ENCODE measurements at regions not wholly inside any gene's neighbourhood (a gene's known extent, or its start where the extent isn't known, plus 50 kb on each side); places are given as distances from the start of the nearest gene placed in this dataset.

GRCh38 chr2:107728586-107728985 lies 98.1 kb upstream of the RGPD4 start:
- Histone ChIP-seq H3K4me2 (ENCODE audit: insufficient read depth, insufficient read length, low read length) (no peak overlapping the region), H2BK12ac (ENCODE audit: insufficient read length, low read depth, low read length) (no peak overlapping the region), H3T11ph (ENCODE audit: low read length) (no peak overlapping the region), H3K27me3 (ENCODE audit: insufficient read depth, low read length) (no peaks in the 10 kb centered on the region), H3K79me2 (ENCODE audit: insufficient read depth, low read length) (no peaks in the 10 kb centered on the region), H3K23me2 (ENCODE audit: insufficient read length, low read depth, low read length, poor library complexity, severe bottlenecking) (no peaks in the 10 kb centered on the region), H3K9ac (ENCODE audit: extremely low read depth, insufficient read length, low read length) (no peak overlapping the region), H2AFZ (ENCODE audit: low read length) (no peak overlapping the region), H3K27ac (ENCODE audit: insufficient read length, low read depth, low read length) (no peak overlapping the region), H2BK15ac (ENCODE audit: low read depth, low read length) (no peak overlapping the region), H3K14ac (ENCODE audit: insufficient read depth, low read length) (no peak overlapping the region), H3K18ac (ENCODE audit: insufficient read length, low read depth, low read length) (no peak overlapping the region), H2BK120ac (ENCODE audit: low read depth, low read length, poor library complexity, severe bottlenecking) (no peak overlapping the region), H3K4me1 (ENCODE audit: insufficient read depth, low read length) (no peaks in the 10 kb centered on the region), H3K56ac (ENCODE audit: insufficient read length, low read depth, low read length) (no peak overlapping the region), H3K79me1 (ENCODE audit: insufficient read depth, low read depth, low read length, poor library complexity, severe bottlenecking) (no peaks in the 10 kb centered on the region), H4K5ac (ENCODE audit: insufficient read length, low read depth, low read length) (no peak overlapping the region), H2BK20ac (ENCODE audit: low read depth, low read length, poor library complexity, severe bottlenecking) (no peak overlapping the region), H3K9me3 (ENCODE audit: control insufficient read depth, low read depth, low read length) (no peaks in the 10 kb centered on the region), H4K20me1 (ENCODE audit: control insufficient read depth, insufficient read depth, insufficient read length) (no peaks in the 10 kb centered on the region), H3K23ac (ENCODE audit: insufficient read length, low read depth, low read length) (no peak overlapping the region), H3K4ac (ENCODE audit: low read depth, low read length) (no peak overlapping the region), H2AK5ac (ENCODE audit: insufficient read length, low read length) (no peak overlapping the region), H4K8ac (replicated peaks; ENCODE audit: insufficient read length, low read depth, low read length) (no peak overlapping the region), H2BK5ac (ENCODE audit: insufficient read length, low read length) (no peak overlapping the region), H4K91ac (ENCODE audit: insufficient read length, low read depth, low read length) (no peak overlapping the region)
- TF ChIP-seq, protein P1, sequence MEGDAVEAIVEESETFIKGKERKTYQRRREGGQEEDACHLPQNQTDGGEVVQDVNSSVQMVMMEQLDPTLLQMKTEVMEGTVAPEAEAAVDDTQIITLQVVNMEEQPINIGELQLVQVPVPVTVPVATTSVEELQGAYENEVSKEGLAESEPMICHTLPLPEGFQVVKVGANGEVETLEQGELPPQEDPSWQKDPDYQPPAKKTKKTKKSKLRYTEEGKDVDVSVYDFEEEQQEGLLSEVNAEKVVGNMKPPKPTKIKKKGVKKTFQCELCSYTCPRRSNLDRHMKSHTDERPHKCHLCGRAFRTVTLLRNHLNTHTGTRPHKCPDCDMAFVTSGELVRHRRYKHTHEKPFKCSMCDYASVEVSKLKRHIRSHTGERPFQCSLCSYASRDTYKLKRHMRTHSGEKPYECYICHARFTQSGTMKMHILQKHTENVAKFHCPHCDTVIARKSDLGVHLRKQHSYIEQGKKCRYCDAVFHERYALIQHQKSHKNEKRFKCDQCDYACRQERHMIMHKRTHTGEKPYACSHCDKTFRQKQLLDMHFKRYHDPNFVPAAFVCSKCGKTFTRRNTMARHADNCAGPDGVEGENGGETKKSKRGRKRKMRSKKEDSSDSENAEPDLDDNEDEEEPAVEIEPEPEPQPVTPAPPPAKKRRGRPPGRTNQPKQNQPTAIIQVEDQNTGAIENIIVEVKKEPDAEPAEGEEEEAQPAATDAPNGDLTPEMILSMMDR (conservative IDR thresholded peaks at IDR 0.05), result no peak
- H3K27me3 Mint-ChIP-seq (ENCODE audit: low read depth), result no peaks in the 10 kb centered on the region
- peaks cover 0 to 5% of the 10 kb centered on the region in 2 experiments; a peak in 1 of 5 replicates for H3K9me3 Mint-ChIP-seq
- no peaks in the 10 kb centered on the region for H3K4me1 Mint-ChIP-seq
- H3K36me3 Mint-ChIP-seq (ENCODE audit: insufficient read depth in 1 of 3, low read depth in 3 of 3), result peaks cover 0 to 3% (median 0%) of the 10 kb centered on the region in 3 experiments; a peak in 1 of 7 replicates
- no CpG with 5 or more reads among the region's 5 CpGs for WGBS (ENCODE audit: extremely low coverage, insufficient read length, low lambda C conversion rate)
- no peak overlapping the region for H3K27ac Mint-ChIP-seq
- no peak overlapping the region for H3K4me3 Mint-ChIP-seq
- DNase-seq, result no peak

Data from H9 (cell line).